ENCODE measurements at regions not wholly inside any gene's neighbourhood (a gene's known extent, or its start where the extent isn't known, plus 50 kb on each side); places are given as distances from the start of the nearest gene placed in this dataset.

DNA sequence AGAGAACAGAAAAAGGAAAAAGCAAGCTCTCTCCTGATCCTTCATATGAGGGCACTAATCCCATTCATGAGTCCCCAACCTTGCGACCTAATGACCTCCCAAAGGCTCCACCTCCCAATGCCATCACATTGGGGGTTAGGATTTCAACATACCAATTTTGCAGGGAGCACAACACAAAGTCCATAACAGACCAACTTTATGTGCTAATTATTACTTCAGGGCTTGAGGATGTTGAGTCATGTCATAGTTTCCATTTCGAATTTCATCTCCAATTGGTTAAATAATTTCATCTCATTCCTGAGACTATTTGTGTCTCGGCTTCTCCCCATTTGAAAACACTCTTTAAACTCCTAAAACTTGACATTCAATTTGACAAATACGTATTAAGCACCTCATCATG is 69.9 kb upstream of the KLF7 start:
- Histone ChIP-seq H3K9me3 (ENCODE audit: insufficient read depth, low read length) (no peaks in the 10 kb centered on the region), H3K79me2 (ENCODE audit: low read length) (no peaks in the 10 kb centered on the region), H3K9ac (ENCODE audit: low read length) (no peak overlapping the region), H3K27me3 (ENCODE audit: low read depth, low read length) (no peaks in the 10 kb centered on the region), H4K20me1 (ENCODE audit: insufficient read depth, low read length) (no peaks in the 10 kb centered on the region), H3K4me1 (ENCODE audit: low read length) (peaks cover 7% of the 10 kb centered on the region; the same call in 1 of the 2 replicates), H3K4me2 (ENCODE audit: low read length) (no peak overlapping the region), H3K27ac (ENCODE audit: low read length) (no peak overlapping the region), H2AFZ (ENCODE audit: low read depth, low read length) (no peak overlapping the region), H3K36me3 (replicated peaks; ENCODE audit: low read depth, low read length) (no peaks in the 10 kb centered on the region), H3K4me3 (ENCODE audit: low read length) (no peak overlapping the region)
- TF ChIP-seq CTCF (IDR thresholded peaks at IDR 0.05; ENCODE audit: low read depth, low read length) (no peak), EZH2phosphoT487 (IDR thresholded peaks at IDR 0.05; ENCODE audit: low read depth) (no peak)

- Histone ChIP-seq H3K9ac (ENCODE audit: low read length) (no peak overlapping the region), H3K27ac (ENCODE audit: low read length) (no peak overlapping the region), H3K4me3 (ENCODE audit: low read length) (no peak overlapping the region), H4K20me1 (ENCODE audit: insufficient read depth, low read length) (no peaks in the 10 kb centered on the region), H2AFZ (ENCODE audit: low read depth, low read length) (no peak overlapping the region), H3K4me1 (ENCODE audit: low read length) (peaks cover 4% of the 10 kb centered on the region; the same call in 1 of the 2 replicates), H3K27me3 (ENCODE audit: low read depth, low read length) (no peaks in the 10 kb centered on the region), H3K79me2 (ENCODE audit: low read length) (no peaks in the 10 kb centered on the region), H3K9me3 (ENCODE audit: insufficient read depth, low read length) (no peaks in the 10 kb centered on the region), H3K36me3 (replicated peaks; ENCODE audit: low read depth, low read length) (no peaks in the 10 kb centered on the region), H3K4me2 (ENCODE audit: low read length) (no peak overlapping the region)
- TF ChIP-seq CTCF (IDR thresholded peaks at IDR 0.05; ENCODE audit: low read depth, low read length) (no peak), EZH2phosphoT487 (IDR thresholded peaks at IDR 0.05; ENCODE audit: low read depth) (no peak)
Observed at GRCh38 chr2:207236156-207236935, 70.6 kb upstream of the KLF7 start.

- Histone ChIP-seq H3K79me2 (ENCODE audit: low read length) (no peaks in the 10 kb centered on the region), H3K27me3 (ENCODE audit: low read depth, low read length) (no peaks in the 10 kb centered on the region), H3K4me2 (ENCODE audit: low read length) (no peak overlapping the region), H4K20me1 (ENCODE audit: insufficient read depth, low read length) (no peaks in the 10 kb centered on the region), H2AFZ (ENCODE audit: low read depth, low read length) (no peak overlapping the region), H3K9me3 (ENCODE audit: insufficient read depth, low read length) (no peaks in the 10 kb centered on the region), H3K9ac (ENCODE audit: low read length) (no peak overlapping the region), H3K36me3 (replicated peaks; ENCODE audit: low read depth, low read length) (no peaks in the 10 kb centered on the region), H3K4me3 (ENCODE audit: low read length) (no peak overlapping the region), H3K4me1 (ENCODE audit: low read length) (peaks cover 4% of the 10 kb centered on the region; the same call in 1 of the 2 replicates), H3K27ac (ENCODE audit: low read length) (no peak overlapping the region)
- TF ChIP-seq CTCF (IDR thresholded peaks at IDR 0.05; ENCODE audit: low read depth, low read length) = no peak
- TF ChIP-seq EZH2phosphoT487 (IDR thresholded peaks at IDR 0.05; ENCODE audit: low read depth) = no peak
Observed at GRCh38 chr2:207238831-207239701, 73.3 kb upstream of the KLF7 start.

Data from OCI-LY3 (cell line).